GM18505 (cell line): ENCODE measurements at regions not wholly inside any gene's neighbourhood (a gene's known extent, or its start where the extent isn't known, plus 50 kb on each side); places are given as distances from the start of the nearest gene placed in this dataset.

Source experiments
- ATAC-seq: cut with Tn5 transposase; IDR thresholded peaks from one replicate; pipeline ENCODE4 v1.9.1; 2021; ENCODE audit not compliant: unreplicated experiment
- POLR2A ChIP-seq: IDR thresholded peaks from 4 replicates; pipeline ENCODE4 v1.6.1; 2011; ENCODE audit warnings: borderline replicate concordance; ENCODE audit not compliant: insufficient read depth, insufficient read length; ENCODE audit errors: extremely low read depth

DNA sequence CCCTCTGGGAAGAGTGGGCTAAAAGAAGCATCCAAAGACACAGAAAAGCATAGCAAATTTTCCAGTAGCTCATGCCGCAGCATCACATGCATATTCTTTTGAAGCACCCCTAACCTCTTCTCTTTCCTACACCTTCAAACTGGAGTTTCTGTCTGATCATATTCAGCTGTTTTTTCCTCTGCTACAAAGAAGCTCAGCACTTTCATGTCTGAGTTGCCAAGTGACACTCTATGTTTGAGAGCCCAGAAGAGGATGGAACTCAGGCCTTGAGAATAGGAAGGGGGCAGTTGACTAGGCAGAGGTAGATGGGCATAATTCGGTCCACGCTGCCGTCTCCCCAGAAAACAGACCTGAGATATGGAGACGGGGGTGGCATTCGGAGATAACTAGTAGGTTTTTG, 489.6 kb upstream of the NR2F2 start:
- no peak for TF ChIP-seq POLR2A
- no peak for ATAC-seq

DNA sequence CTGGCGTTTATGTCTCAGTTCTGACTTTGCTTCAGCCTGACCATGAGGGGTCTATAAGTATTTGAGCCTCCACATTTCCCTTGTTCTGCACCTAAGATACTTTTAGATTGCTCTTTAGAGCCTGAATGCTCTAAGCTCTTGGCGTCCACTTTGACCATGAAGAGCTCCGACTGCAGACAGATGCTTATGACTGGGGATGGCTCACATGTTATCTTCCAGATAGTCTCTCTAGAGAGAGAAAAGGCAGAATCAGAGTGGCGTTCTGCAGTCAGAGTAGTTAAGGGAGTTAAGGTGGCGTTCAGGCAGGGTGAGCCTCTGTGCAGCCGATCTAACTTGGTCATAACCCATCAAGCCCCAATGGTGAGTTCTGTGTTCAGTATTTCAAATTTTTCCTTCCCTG, 487.9 kb upstream of the NR2F2 start:
- no peak for ATAC-seq

DNA sequence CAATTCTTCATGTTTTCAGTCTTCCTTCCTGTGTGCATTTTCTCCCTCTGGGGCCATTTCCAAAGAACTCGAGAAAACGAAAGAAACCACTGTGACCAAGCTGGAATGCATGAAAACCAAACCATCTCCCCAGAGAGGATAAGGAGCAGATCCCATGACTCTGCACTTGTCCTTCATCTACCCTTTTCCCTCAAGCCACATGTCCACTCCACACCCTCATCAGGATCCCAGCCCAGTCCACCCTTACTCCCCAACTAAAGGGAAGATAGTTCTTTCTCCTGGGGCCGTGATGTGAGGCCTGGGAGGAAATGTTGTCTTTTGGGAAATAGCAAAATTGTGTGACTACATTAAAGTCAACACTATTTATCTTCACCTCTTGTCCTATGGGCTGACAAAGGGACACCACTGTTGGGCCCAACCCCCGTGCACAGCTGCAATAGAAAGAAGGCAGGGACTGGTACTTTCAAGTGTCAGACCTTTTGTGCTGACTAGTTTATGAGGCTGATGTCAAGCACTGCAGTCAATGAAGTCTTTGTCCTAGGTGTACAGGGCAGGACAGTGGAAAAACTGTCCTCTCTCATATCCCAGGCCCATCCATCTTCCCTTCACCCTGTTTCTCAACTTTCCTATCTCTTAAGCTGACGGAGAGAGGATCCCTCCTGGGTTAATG, 487.1 kb upstream of the NR2F2 start:
- TF ChIP-seq POLR2A, result no peak
- no peak for ATAC-seq

More for the DNA sequence above, 487.9 kb upstream of the NR2F2 start:
- TF ChIP-seq POLR2A, result no peak

DNA sequence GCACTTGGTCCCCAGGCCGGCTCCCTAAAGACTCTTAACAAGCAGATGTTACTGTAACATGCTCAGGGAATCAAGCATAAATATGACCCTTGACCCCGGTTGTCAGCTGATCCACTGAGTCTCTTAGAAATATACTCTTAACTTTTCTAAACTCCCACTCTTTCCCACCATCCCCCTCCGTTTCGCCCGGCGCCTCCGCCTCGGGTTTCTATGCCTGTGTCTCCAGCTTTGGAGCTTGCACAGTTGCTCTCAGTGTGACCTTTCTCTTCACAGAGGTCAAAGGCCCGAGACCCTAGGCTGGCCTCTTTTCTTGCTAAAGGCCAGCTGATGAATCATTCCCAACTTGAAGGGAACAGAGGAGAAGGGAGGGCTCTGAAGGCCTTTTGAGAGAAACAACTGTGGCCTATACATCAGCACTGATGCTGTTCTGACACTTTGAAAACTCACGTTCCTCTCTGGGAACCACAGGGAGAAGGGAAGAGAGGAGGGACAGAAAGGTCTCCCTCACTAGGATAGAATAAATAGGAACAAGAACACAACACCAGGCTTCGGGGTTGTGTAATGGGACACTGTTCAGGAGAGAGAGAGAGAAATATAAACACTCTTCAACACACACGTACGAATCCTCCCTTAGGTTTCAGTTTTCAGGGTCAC, 484.5 kb upstream of the NR2F2 start:
- no peak for ATAC-seq
- TF ChIP-seq POLR2A, result no peak

DNA sequence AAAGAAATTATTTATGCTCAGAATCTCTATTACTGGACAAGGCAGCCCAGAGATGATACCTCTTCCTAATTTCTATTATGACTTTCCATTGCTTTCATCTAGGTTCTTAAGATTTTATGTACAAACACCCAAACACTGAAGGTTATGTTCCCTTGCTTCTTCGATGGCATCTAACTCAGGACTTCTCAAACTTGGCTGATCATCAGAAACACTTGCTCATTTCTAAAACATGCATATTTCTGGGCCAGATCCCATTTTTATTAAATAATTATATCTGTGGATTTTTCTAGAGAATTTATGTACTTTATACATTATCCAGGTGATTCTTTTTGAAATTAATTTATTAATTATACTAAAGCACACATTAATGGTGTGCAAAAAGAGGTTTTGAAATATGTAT, 482.4 kb upstream of the NR2F2 start:
- TF ChIP-seq POLR2A, result no peak
- ATAC-seq, result no peak

DNA sequence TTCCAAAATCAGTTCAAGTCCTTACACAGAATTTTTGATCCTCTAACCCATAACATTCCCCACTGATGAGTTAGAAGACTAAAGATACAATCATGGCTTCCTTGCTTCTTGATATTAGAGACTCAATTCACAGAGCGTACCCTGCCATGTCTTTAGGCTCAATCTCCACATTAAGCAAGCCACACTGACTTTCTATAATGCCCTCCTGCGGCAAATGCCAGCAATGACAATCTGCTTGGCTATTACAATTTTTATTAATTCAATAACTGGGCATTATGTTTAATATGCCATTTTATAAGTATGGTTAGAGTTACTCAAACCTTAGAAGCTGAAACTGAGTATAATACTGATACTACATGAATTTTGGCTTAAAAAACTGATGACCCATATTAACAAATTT, 479.7 kb upstream of the NR2F2 start:
- no peak for ATAC-seq
- no peak for TF ChIP-seq POLR2A

DNA sequence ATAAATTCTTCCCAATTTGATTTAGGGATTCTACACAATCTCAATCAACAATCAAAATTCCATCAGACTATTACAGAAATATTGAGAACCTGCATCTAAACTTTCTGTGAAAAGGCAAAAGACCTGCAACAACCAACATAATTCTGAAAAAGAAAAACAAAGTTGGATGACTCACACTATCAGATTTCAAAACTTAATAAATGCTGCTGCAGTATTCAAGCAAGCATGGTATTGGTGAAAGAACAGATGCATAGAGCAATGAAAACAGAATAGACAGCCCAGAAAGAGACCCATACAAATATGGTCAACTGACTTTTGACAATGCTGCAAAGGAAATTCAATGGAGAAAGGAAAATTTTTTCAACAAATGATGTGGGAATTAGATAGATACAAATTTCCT, 477.1 kb upstream of the NR2F2 start:
- TF ChIP-seq POLR2A, result no peak
- no peak for ATAC-seq

DNA sequence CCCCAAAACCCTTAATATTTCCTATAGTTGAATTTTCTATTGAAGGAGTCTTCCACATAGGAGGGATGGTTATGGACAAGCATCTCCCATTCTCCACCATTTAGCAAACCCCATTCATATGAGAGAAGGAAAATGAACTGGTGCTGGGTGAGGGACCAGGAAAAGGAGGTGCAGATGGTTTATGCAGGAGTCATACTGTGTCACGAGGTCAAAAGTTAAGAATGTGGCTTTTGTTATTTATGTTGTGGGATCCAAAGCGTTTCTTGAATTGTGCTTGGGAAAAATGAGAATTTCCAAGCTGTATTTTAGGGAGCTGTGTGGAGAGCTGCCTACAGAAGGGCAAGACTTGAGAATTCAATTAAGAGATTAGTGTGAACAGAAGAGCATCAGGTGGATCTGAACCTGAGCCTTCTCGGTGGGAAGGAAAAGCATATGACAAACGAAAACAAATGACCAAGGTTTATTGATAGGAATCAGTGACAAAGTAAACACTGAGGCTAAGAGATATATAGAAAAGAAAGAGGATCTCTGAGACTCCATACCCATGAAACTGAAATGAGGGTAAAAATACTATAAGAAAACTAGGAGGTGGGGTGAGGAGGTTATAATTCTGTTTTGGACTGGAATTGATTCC, 473.3 kb upstream of the NR2F2 start:
- no peak for ATAC-seq
- no peak for TF ChIP-seq POLR2A

DNA sequence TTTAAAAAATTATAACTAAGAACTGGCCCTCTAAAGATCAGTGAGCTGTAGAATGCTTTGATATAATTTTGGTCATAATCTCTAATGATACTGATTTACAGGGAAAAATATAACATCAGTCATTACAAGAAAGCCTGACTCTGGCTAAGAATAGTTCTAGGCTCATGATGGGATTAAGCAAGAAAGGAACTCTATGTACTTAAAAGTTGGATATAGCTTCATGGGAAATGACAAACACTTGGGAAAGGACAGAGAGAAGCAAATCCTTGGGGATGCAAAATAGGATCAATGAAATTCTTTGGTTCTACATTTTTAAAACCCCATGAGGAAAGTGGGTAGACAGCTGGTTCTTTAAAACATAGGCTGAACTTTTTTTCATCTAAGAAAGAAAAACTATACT, 472.7 kb upstream of the NR2F2 start:
- TF ChIP-seq POLR2A, result no peak
- no peak for ATAC-seq

DNA sequence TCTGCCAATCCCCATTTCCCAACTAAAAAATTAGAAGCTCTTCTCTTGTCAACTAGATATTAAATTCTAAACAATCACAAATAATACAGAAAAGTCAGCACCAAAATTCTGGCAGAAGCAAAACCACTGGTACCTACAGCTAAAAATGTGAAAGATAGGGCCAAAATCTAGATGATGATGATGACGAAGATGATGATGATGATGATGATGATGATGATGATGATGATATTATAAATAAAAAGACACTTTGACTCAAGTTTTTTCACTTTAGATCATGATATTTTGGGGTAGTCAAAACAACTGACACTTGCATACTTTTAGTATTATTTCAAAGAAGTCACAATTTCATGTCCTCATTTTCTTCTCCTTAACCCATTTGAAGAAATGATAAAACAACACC, 470.1 kb upstream of the NR2F2 start:
- no peak for TF ChIP-seq POLR2A

DNA sequence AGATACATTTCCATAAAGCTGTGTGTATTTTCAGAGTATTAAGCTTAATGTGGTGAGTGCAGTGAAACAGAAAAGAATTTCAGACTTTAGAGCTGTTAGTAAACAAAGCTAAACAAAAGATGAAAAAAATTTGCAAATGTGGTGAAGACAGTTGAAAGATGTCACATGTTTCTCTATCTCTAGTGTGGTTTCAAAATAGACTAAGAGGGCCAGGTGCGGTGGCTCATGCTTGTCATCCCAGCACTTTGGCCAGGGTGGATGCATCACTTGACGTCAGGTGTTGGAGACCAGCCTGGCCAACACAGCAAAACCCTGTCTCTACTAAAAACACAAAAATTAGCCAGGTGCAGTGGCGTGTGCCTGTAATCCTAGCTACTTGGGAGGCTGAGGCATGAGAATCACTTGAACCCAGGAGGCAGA, 466.0 kb upstream of the NR2F2 start:
- ATAC-seq, result peak; percentile 74
- TF ChIP-seq POLR2A, result no peak

More for the DNA sequence above, 470.1 kb upstream of the NR2F2 start:
- ATAC-seq, result no peak

DNA sequence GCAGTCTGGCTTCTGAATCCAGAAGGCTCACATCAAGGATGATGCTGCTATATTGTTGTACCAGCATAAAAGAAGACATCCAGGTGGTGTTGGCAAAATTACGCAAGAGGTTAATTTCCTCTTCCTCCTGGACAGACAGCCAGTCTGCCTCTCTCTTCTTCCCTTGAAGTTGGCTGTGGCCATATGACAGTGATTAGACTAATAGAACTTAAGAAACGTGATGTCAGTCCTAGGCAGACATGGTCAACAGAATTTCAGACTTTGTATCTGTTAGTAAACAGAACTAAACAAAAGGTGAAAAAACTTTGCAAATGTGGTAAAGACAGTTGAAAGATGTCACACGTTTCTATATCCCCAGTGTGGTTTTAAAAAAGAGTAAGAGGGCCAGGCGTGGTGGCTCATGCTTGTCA, 465.2 kb upstream of the NR2F2 start:
- no peak for TF ChIP-seq POLR2A
- no peak for ATAC-seq

DNA sequence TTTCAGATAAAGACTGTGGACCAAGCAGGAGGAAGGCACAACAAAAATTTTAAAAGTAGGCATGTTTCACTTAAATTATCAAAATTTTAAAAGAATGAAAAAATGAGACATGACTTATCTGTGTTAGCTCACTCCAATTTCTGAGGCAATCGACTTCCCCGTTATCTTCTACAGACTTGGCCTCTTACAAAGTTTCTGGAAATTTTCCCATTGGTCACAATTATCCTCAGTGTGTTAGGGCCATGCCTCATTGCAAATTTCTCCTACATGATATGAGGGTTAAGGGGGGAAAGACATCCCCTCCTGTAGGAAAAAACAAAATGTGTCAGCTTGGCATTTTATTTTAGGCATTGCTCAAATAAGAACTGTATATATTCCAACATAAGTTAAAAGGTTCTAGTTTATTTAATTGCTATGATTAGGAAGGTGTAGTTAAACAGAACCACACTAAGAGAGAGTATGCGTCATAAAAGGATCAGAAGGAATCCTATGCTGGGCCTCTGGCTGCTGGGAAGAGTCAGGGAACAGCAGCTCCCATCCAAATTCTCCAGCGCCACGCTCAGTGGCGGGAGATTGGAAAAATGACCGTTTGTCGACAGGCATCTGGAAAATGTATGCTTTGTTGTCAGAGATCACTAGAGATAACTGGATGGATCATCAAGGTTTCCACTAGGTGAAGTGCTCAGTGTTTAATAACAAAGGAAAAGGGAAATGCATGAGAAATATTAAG, 463.6 kb upstream of the NR2F2 start:
- no peak for ATAC-seq
- no peak for TF ChIP-seq POLR2A

DNA sequence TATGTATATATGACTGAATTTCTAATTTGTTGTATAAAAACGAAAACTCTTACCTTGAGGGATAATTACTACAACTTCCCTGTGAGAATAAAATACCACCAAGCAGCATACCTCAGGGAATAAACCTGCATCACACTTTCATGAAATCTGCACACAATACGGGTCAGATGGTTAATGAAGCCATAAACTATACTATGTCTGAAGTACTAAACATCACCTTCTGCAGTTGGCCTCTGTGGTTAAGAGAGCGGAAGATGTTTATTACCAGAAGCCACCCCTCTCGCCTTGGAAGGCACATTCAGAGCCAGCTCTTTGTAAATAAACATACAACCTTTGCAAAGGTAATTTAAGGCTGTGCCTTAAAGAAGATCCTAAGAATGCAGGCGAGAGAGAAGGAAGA, 462.1 kb upstream of the NR2F2 start:
- ATAC-seq, result no peak
- TF ChIP-seq POLR2A, result no peak

DNA sequence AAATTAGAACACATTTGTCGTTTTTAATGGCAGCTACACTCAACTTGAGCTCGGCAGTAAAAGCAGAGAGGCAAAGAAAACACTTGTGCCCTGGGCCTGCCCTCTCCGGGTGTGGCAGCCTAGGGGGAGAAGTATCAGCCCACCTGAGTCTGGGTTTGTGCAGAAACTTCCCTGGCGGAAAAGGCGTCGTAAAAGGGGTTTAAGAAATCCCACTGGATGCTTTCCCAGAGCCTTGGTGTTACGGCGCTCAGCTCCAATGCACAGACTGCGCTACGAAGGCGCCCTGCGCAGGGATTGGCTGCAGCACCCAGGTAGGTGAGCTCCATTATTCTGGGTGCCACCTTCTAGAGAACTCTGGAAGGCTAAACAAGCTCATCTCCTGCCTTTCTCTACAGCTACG, 461.5 kb upstream of the NR2F2 start:
- ATAC-seq, result no peak
- no peak for TF ChIP-seq POLR2A

DNA sequence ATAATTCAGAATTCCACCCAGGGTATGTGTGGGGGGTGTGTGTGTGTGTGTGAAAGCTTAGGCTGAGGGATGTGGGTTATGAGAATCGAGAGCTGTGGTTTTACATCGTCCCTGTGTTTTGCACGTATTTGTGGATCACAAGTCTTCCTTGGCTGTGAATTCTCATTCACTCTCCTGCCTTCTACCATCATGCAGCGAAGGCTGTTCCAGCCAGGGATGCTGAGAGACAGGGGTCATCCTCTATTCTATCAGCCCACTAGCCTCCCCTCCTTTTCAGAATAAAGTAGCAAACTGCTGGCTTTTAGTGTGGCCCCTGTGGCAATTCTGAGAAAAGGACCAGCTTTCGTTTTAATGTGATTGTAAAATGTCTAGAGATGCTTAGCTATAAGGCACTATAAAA, 460.6 kb upstream of the NR2F2 start:
- no peak for TF ChIP-seq POLR2A
- ATAC-seq, result no peak
